ENCODE measurements at regions not wholly inside any gene's neighbourhood (a gene's known extent, or its start where the extent isn't known, plus 50 kb on each side); places are given as distances from the start of the nearest gene placed in this dataset.
"Not testable (repeated sequence)": the region's sequence is repeated elsewhere in the genome, so short reads cannot be mapped to it uniquely, and the experiment has no call there.

DNA sequence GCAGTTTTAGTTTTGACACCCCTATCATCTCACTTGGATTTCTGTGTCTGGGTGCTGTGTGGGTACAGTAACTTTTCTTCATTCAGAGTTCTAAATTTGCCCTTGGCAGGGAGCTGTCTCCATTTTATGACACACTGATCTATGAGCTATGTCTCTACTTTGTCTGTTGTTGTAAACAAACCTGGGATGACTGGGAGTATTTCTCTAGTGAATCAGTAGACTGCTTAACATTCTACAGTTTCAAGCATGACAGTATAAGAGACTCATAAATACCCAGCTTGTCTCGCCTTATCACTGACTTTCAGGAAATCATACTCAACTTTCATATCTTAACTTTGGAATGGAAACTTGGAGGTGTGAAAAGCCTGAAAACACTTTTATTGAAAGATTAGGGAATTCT lies 212.1 kb upstream of the NUDT12 start:
- no peak for DNase-seq (ENCODE audit: low read depth in 2 of 2, low spot score in 1 of 2)

DNA sequence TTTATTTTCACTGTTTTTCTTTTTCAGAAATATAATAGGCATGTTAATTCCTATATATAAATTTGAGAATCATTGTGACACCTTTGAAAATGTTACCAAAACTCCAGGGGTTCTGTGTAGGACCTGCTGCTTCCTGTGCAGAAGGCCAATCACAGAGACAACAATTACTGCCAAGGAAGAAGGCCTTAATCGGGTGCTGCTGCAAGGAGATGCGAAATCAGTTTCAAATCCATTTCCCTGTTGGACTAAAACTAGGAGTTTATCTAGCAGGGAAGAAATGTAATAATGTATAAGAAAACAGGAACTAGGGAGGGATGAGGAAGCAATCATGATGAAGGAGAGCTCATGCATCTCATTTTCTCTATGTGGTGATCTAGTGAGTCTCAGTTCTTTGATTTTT lies 209.7 kb upstream of the NUDT12 start:
- no peak for DNase-seq (ENCODE audit: low read depth in 2 of 2, low spot score in 1 of 2)

DNA sequence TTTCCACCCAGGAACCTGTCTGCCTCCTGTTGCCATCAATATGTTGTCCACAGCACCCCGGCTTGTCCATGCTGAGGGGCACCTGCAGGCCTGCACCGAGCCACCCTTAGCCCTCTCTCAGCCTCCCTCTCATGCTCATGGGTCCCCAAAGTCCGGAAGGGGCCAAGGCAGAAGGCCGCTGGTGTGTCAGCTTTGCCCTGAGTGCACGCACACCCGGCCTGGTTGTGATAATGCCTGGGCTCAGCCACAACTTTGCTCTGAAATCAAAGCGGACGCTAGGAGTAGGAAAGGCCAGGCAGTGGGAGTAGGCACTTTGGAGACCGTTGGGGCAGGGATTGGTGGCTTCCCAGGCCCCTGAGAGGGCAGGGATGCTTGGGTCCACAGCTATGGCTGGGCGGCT lies 201.8 kb upstream of the NUDT12 start:
- no peak for DNase-seq (ENCODE audit: low read depth in 2 of 2, low spot score in 1 of 2)

DNA sequence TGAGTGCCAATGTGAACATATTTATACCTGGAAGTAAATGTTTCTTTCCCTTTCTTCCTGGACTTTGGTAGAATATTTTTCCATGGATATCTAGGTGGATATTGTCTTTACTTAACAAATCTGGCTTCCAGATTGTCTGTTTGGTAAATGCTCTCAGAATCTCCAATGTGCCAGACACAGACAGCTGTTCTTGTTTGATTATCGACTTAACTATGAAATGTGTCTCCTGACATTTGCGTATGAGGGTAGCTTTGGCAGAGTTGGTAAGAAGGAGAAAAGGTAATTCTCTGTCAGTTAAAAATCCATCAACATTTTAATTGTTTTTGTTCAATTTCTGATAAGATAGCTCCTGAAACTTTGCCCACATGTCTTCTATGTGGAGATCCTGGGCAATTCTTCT lies 196.4 kb upstream of the NUDT12 start:
- no peak for DNase-seq (ENCODE audit: low read depth in 2 of 2, low spot score in 1 of 2)

DNA sequence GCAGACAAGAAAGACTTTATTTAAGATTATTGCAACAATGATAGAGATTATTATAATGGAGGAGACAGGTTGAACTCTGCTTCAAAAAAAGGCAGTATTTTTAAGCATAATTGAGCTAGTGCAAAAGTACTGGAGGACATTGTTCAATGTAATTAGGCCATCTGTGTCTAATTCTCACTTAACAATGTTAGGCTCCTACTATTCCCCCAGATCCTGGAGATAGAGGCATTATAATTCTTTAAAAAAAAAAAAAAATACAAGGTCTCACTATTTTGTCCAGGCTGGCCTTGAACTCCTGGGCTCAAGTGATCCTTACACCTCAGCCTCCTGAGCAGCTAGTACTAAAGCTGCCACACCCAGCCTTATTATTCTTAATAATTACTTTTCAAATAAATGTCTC lies 193.4 kb upstream of the NUDT12 start:
- no peak for DNase-seq (ENCODE audit: low read depth in 2 of 2, low spot score in 1 of 2)

DNA sequence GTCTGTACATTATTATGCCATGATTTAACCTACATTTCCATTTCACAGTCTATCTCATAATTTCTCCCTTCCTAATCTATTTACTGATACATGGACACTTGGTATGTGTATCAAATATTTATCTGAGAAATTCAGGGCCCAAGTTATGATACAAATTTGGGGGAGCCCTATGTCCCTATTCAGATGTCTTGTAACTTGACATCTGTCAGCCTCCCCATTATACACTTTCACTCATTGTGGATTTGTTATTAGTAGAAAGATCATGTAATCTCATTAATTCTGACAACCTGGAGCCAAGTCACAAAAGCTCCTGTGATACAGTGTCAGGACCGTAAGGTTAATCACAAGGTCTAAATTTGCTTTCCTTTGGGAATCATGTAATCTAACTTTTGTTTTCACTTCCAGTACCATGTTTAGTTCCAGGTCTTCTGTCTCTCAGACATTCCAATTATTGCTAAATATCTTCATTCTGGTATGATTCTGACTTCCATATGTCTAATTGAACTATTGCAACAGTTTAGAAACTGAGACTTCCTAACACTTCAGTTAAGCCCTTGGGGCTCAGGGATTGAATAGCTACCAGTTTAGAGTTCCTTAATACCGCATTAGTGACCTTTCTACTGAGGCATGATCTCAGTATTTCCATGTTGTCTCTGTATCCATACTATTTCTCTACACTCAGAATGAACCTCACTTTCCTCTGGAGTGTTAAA lies 182.9 kb upstream of the NUDT12 start:
- no peak for DNase-seq (ENCODE audit: low read depth in 2 of 2, low spot score in 1 of 2)

DNA sequence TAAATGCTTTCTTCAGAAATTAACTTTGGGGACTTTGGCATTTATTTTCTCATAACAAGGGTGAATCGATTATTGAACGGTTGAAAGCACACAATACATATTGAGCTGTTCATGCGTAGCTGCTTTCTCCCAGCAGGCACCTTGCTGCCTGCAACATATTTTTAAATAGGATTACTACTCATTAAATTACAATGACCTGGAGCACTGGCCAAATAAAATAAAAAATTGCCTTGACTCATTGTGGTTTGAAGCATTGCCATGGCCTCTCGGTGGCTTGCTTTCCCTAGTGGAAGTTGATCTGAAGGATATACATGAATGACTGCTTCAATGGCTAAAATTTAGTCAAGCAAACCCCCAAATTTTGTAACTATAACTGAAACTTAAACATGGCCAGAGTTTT lies 181.6 kb upstream of the NUDT12 start:
- DNase-seq (ENCODE audit: low read depth in 2 of 2, low spot score in 1 of 2) = no peak

DNA sequence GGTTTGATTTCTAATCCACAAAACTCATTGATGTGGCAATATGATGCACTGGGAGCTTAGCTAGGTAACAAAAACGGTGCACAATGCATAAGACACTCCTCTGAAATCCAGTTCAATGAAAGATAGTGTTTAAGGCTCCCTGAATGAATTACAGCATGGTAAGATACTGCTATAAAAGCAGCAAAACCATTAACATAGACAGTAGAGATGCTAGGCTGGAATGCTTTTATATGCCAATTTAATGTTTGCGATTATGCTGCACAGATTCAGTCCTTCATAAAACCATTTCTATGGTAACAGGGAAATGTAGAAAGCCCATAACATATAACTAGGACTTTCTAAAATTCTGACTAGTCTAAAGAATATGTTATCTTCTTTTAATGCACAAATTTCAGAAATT lies 180.8 kb upstream of the NUDT12 start:
- no peak for DNase-seq (ENCODE audit: low read depth in 2 of 2, low spot score in 1 of 2)

DNA sequence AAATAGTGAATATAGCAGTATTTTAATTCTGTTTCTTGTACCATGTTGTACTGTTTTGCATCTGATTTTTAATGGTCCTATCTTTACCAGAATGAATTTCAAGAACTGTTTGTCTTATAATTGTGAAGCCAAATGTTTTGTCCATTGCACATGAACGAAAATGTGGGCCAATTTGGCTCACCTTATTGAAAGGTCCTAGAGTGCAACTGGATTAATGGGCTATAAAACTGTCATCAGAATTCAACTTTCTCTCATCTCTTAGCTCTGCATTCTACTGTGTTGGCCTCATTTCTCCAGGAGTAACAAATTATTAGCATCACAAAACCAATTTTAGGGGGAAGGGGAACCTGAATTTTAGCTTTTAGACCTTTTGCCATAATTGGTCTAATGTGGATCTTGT lies 179.4 kb upstream of the NUDT12 start:
- DNase-seq (ENCODE audit: low read depth in 2 of 2, low spot score in 1 of 2) = no peak

DNA sequence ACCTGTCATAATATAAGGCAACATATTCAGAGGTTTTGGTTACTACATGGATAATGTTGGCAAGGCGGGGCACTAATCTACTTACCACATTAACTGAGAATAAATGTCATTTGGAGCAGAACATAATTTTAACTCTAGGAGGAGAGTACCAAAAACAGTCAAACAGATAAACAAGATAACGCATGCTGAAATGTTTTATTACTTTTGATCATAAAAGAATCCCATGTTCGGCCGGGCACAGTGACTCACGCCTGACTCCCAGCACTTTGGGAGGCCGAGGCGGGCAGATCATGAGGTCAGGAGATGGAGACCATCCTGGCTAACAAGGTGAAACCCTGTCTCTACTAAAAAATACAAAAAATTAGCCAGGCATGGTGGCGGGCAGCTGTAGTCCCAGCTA lies 173.8 kb upstream of the NUDT12 start:
- DNase-seq (ENCODE audit: low read depth in 2 of 2, low spot score in 1 of 2) = not testable (repeated sequence)

DNA sequence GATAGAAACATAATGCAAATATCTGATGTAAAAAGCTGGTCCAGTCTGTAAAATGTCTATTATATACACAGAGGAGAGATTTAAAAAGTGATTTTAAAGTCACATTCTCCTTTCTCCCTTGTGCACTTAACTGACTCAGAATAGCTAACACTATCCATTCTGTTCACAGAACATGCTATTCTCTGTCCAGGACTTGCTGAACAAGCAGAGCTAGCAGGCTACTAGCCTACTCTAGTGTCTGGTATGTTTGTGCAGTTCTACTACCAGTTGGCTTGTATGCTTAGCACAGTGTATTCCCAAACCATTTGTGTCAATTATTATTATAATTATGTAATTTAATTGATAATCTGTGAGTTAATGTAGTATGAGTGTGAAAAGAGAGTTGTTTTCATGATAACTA lies 161.7 kb upstream of the NUDT12 start:
- no peak for DNase-seq (ENCODE audit: low read depth in 2 of 2, low spot score in 1 of 2)

DNA sequence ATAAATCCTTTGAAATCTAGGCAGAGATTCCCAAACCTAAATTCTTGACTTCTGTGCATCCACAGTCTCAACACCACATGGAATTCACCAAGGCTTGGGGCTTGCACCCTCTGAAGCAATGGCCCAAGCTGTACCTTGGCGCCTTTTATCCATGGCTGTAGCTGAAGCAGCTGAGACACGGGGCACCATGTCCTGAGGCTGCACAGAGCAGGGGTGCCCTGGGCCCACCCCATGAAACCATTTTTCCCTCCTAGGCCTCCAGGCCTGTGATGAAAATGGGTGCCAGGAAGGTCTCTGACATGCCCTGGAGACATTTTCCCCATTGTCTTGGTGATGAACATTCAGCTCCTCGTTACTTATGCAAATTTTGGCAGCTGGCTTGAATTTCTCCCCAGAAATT lies 158.6 kb upstream of the NUDT12 start:
- no peak for DNase-seq (ENCODE audit: low read depth in 2 of 2, low spot score in 1 of 2)

DNA sequence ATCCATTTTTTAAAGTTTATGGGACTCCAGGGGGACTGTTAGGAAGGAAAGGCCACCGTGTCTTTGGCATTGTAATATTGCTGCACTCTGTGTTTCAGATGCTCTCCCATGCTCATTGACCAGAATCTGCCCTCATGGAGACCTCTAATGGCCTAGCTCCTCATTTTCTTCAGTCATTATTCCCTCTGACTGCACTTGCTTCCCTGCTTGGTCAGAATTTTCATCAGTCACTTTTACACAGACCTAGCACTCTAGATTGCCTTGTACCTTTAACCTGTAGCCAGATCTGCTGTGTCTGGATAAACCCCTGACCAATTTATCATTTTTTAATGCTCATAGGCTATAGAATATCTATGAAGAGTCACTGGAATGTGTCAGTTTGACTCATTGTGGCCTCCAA lies 155.5 kb upstream of the NUDT12 start:
- no peak for DNase-seq (ENCODE audit: low read depth in 2 of 2, low spot score in 1 of 2)

DNA sequence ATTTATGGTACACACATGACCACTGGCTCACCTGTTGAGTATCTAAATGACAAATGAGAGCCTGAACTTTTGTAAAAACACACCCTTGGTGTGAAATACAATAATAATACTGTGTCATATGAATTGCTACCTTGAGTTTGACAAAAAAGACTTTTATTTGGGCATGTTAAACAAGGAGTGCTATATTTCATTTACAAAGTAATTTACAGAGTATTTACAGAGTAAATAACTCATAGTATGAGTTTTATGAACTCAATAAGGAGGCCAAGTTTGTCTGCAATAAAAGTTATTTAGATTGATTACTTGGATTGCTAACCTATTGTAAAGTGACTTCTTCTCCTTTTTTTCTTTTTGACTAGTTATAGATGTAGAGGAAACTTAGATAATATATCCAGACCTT lies 146.0 kb upstream of the NUDT12 start:
- no peak for DNase-seq (ENCODE audit: low read depth in 2 of 2, low spot score in 1 of 2)

DNA sequence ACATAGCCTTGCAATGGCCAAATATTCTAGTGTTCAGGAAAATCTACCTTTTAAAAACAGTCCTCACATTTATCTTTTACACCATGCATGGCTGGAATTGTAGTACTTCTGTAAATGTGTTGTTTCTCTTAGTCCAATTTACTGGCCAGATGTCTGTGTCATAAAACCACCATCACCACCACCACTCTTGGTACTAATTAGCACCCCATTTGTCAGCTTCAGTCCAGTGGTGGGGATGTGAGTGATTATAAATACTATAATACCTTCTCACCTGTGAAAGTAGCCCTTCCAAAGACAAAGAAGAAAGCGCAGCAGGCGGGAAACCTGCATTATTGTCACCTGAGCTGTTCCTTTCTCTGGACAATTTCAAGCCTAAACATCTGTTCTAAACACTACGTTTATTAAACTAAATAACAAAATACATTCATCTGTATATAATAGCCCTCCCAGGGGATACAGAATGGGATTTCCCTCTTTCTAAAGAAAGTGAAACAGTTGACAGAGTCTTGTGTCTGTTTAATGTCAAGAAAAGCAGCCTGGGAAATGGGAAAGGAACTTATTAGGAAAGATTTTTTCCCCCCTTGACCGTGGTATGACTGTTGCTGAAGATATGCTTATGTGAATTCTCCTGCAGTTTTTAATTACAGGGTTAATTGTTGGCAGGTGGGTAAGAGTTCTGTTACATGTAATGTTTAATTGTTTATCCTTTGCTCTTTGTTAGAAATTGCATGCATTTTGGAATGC lies 144.5 kb upstream of the NUDT12 start:
- DNase-seq (ENCODE audit: low read depth in 2 of 2, low spot score in 1 of 2) = no peak

DNA sequence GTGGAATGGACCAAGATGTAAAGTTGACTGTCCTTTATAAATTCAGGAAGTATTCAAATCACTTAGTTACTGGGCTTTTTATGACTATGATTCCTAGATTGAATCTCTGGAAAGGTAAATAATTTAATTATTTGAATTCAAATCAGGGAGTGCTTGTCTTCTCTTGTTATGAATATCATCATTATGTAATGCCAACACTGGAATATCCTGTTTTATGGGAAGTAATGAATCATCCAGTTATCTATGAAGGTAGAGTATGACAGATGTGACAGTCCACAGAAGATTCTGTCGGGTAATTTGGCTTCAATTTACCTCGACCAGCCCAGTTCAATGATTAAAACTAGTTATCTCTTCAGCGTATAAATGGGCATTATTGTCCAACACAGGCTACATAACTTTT lies 141.0 kb upstream of the NUDT12 start:
- DNase-seq (ENCODE audit: low read depth in 2 of 2, low spot score in 1 of 2) = no peak

DNA sequence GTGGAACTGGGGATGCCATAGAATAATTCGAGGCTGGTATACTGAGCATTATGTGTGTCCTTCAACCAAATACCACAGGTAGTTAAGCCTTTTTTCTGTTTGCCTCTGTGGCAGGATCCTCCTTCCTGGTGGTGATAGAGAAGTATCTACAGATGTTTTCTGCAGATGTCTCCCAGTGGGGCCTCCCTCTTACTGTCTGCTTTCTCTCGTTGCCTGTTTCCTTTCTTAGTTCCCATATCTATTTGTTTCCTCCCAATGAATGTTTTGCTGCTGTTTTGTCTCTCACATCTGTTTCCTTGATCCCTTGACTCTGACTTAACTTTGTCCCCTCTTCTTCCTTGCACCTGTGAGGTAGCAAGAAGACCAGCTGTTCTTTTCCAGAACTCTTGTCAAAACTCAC lies 130.9 kb upstream of the NUDT12 start:
- DNase-seq (ENCODE audit: low read depth in 2 of 2, low spot score in 1 of 2) = no peak

DNA sequence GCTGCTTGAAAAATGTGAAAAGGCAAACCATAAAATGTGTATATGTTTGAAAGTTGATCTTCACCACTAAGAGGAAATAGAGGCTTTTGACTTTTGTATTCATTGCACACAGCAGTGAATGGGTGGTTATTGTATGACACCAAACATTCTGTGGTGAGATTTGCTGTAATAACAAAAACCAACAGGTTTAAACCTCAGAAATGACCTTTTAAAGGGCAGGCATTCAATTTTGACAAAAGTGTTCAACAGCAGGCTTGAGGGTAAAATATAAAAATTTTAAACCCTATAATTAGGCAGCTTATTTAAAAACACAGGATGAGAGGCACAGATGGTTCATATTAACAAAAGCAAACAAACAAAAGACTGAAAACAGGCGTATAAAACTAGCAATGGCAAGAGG lies 128.1 kb upstream of the NUDT12 start:
- no peak for DNase-seq (ENCODE audit: low read depth in 2 of 2, low spot score in 1 of 2)

DNA sequence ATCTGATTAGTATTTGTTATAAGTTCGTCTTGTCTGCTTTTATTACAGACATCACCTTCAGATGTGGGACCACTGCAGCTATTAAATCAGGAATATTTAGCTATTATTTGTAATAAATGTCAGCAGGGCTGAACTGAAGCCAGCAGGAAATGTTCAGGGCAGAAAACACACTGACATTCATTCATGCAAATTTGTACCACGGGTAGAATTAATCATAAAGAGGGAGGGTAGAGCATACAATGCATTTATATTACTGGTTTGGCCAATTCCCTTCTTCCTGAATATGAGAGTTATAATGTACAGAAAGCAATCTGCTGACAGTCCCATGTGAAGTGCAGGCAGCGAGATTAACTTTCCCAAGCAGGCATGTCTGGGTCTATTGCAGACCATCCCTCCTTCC lies 117.3 kb upstream of the NUDT12 start:
- DNase-seq (ENCODE audit: low read depth in 2 of 2, low spot score in 1 of 2) = no peak

DNA sequence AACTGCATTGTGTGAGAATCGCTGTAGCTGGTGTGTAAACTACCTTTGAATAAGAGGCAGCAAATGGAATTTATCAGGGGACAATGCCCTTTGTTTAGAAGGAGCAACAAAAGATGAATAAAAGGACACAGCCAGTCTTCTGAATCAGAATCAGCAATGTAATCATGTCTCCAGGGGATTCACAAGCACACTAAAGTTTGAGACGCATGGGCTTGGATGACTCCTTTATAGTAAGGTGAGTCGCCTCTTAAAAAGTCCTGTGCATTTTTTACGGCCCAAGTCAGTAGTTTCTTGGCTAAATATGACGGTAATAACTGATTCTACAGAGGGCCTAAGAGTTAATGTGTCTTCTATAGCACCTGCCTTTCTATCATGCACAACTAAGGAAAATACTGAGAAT lies 113.6 kb upstream of the NUDT12 start:
- not testable (repeated sequence) for DNase-seq (ENCODE audit: low read depth in 2 of 2, low spot score in 1 of 2)

DNA sequence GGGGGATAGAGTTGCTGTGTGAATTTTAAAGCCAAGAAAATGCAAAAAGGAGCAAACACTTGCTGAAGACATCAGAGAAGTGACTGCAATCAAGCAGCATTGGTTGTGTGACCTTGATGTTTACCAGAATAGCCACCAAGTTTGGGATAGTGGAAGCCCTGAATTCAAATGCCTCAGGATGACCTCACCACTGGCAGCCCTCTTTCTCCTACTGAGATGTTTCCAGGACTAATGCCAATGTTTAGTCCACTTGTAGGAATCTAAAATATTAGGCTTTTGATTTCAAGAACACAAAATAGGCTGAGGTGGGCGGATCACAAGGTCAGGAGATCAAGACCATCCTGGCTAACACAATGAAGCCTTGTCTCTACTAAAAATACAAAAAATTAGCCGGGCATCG lies 112.2 kb upstream of the NUDT12 start:
- DNase-seq (ENCODE audit: low read depth in 2 of 2, low spot score in 1 of 2) = no peak

DNA sequence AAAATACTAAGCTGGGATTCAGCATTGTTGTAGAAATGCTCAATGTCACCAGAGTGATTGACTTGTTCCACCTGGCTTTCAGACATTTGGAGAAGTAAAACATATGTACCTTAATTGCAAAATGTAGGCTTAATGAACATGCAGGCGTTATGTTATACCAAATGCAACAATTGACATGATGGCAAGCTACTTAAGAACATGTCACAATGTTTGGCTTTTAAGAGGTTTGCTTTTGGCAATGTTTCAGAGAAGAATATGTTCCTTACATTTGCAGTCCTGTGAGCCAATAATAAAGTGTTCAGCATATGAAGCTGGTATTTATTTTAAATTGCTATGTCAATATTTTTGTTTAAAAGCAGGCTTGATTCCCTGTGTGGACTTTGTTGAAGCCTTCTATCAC lies 111.7 kb upstream of the NUDT12 start:
- no peak for DNase-seq (ENCODE audit: low read depth in 2 of 2, low spot score in 1 of 2)

DNA sequence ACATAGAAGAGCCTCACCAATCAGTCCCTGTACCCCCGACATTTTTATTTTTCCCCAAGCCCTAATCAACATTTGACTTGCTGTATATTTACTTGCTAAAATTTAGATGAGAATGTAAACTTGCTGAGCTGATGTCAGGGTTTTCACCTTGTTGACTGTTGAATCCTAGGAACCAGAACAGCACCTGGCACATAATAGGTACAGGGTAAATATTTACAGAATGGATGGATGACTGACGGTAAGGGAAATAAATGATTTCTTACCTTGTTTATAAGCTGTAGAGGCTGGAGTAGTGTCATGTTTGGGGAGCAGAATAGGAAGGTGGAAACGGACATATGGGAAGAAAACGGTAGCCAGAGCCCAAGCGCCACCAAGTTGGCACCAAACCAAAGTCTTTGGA lies 107.0 kb upstream of the NUDT12 start:
- DNase-seq (ENCODE audit: low read depth in 2 of 2, low spot score in 1 of 2) = no peak

All from stimulated activated CD8-positive, alpha-beta memory T cell treated with anti-CD3 and anti-CD28 coated beads, Interleukin-4, amount 100 ng/mL, for 4 hours (primary cell).